ENCODE measurements at regions not wholly inside any gene's neighbourhood (a gene's known extent, or its start where the extent isn't known, plus 50 kb on each side); places are given as distances from the start of the nearest gene placed in this dataset.
"Not testable (repeated sequence)": the region's sequence is repeated elsewhere in the genome, so short reads cannot be mapped to it uniquely, and the experiment has no call there.

DNA sequence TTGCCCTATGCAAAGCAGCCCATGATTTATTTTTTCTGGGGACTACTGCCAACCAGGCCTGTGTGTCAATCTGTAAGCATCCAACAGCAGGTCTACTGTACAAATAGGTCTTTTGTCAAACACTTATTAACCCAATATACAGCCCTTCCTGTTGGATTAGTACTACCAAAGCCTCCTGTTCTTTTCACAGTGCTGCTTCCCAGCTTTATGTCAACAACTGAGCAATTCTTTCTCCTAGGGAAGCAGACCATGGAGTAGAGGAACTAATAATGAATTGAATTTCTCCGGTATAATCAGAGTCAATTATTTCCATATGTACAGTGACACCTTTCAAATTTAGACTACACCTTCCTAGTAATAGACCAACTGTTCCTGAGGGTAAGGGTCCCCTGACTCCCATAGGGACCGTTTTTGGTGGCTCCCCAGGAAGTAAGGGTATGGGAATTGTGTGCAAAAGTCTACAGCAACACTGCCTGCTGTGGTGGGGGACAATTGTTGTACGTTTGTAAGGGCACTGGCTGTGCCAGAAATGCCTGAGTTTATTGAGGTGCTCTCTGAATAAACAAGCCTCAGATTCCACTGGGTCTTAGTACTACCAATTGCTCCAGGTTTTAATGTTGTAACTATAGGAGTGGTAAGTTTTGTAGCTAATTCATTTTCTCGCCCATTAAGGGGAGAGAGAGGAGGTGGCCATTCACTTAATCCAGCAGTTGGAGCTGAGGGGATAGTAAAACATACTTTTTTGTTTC, 286.1 kb upstream of the MTPN start:
- TF ChIP-seq, protein P1, sequence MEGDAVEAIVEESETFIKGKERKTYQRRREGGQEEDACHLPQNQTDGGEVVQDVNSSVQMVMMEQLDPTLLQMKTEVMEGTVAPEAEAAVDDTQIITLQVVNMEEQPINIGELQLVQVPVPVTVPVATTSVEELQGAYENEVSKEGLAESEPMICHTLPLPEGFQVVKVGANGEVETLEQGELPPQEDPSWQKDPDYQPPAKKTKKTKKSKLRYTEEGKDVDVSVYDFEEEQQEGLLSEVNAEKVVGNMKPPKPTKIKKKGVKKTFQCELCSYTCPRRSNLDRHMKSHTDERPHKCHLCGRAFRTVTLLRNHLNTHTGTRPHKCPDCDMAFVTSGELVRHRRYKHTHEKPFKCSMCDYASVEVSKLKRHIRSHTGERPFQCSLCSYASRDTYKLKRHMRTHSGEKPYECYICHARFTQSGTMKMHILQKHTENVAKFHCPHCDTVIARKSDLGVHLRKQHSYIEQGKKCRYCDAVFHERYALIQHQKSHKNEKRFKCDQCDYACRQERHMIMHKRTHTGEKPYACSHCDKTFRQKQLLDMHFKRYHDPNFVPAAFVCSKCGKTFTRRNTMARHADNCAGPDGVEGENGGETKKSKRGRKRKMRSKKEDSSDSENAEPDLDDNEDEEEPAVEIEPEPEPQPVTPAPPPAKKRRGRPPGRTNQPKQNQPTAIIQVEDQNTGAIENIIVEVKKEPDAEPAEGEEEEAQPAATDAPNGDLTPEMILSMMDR (IDR thresholded peaks at IDR 0.05; ENCODE audit: insufficient read depth, low read depth, low read length), result not testable (repeated sequence)
- not testable (repeated sequence) for TF ChIP-seq EZH2 (IDR thresholded peaks at IDR 0.05; ENCODE audit: insufficient read depth, low read length)
